H7 (cell line): ENCODE measurements at regions not wholly inside any gene's neighbourhood (a gene's known extent, or its start where the extent isn't known, plus 50 kb on each side); places are given as distances from the start of the nearest gene placed in this dataset.
A peak's percentile ranks its signal among the peaks of the same experiment; 100 is the strongest.
"Not testable (repeated sequence)": the region's sequence is repeated elsewhere in the genome, so short reads cannot be mapped to it uniquely, and the experiment has no call there.

Experiments used
- DNase-seq: peaks from one replicate; pipeline ENCODE4 v3.0.0; 2012
- H3K27me3 ChIP-seq: 2 replicates; pipeline ENCODE4 v1.6.0; 2011; ENCODE audit warnings: mild to moderate bottlenecking, low read length; ENCODE audit not compliant: control insufficient read depth, insufficient read depth
- H3K36me3 ChIP-seq: replicated peaks from 2 replicates; pipeline ENCODE4 v1.5.1; 2011; ENCODE audit warnings: low read length; ENCODE audit not compliant: control insufficient read depth, insufficient read depth
- H3K4me3 ChIP-seq: 2 replicates; pipeline ENCODE4 v1.5.1; 2011; ENCODE audit warnings: low read depth, mild to moderate bottlenecking, control low read depth, low read length, moderate library complexity; ENCODE audit not compliant: insufficient read depth

GRCh38 chr4:12645732-12646131 lies 838.4 kb downstream of the RAB28 start:
- no peak overlapping the region for H3K4me3 ChIP-seq

GRCh38 chr4:12644261-12644660 lies 839.9 kb downstream of the RAB28 start:
- Histone ChIP-seq H3K4me3 (no peak overlapping the region), H3K36me3 (no peaks in the 10 kb centered on the region), H3K27me3 (no peaks in the 10 kb centered on the region)
- DNase-seq, result no peak

More at GRCh38 chr4:12645732-12646131, 838.4 kb downstream of the RAB28 start:
- DNase-seq, result no peak
- Histone ChIP-seq H3K36me3 (no peaks in the 10 kb centered on the region), H3K27me3 (no peaks in the 10 kb centered on the region)

- no peak for DNase-seq
- Histone ChIP-seq H3K4me3 (no peak overlapping the region), H3K36me3 (no peaks in the 10 kb centered on the region), H3K27me3 (no peaks in the 10 kb centered on the region)
Observed at GRCh38 chr4:12636191-12636590, 847.9 kb downstream of the RAB28 start.

DNA sequence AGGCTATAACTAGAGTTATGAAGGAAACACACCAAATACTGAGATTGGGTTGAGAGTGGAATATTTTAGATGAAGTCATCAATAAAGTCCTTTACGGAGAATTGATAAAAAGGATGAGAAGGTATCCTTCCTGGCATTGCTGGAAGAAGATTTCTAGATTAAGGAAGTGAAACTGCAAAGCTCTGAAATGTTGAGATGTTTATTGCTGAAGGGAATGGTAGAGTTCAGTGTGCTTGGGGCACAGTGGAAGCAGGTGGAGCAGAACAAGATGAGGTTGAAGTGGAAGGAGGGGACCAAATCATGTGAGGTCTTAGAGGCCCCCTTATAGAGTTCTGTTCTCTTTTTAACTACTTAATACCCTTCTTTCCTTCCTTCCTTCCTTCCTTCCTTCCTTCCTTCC lies 848.5 kb downstream of the RAB28 start:
- DNase-seq, result no peak
- H3K27me3 ChIP-seq, result no peaks in the 10 kb centered on the region

GRCh38 chr4:12633053-12633651 lies 851.0 kb downstream of the RAB28 start:
- peak; percentile 15 for DNase-seq
- no peak overlapping the region for H3K4me3 ChIP-seq
- no peaks in the 10 kb centered on the region for H3K36me3 ChIP-seq
- H3K27me3 ChIP-seq, result no peaks in the 10 kb centered on the region

More for the DNA sequence above, 848.5 kb downstream of the RAB28 start:
- H3K36me3 ChIP-seq, result no peaks in the 10 kb centered on the region
- H3K4me3 ChIP-seq, result no peak overlapping the region

GRCh38 chr4:12615822-12616221 lies 868.3 kb downstream of the RAB28 start:
- no peak for DNase-seq
- H3K36me3 ChIP-seq, result no peaks in the 10 kb centered on the region
- no peak overlapping the region for H3K4me3 ChIP-seq
- no peaks in the 10 kb centered on the region for H3K27me3 ChIP-seq

DNA sequence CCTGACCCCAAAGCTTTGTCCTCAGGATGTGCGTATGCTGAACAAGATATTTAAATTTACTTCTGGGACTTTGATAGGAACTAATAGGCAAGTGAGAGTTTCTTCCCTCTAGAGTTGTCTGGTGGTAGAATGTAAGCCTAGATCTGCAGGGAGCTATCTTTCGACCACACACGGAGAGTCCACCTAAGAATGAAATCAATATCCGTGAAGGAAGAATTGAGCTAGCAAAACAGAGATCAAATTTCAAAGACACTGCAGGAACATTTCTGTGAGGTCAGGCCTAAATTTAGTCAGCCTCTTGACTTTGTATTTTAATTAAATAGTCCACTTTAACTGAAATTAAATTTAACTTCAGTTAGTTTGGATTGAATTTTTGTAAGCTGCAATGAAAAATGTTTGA lies 871.3 kb downstream of the RAB28 start:
- no peak for DNase-seq
- no peaks in the 10 kb centered on the region for H3K27me3 ChIP-seq
- no peaks in the 10 kb centered on the region for H3K36me3 ChIP-seq
- no peak overlapping the region for H3K4me3 ChIP-seq

GRCh38 chr4:12609212-12609875 lies 874.8 kb downstream of the RAB28 start:
- H3K36me3 ChIP-seq, H3K27me3 ChIP-seq, DNase-seq: not testable (repeated sequence)

DNA sequence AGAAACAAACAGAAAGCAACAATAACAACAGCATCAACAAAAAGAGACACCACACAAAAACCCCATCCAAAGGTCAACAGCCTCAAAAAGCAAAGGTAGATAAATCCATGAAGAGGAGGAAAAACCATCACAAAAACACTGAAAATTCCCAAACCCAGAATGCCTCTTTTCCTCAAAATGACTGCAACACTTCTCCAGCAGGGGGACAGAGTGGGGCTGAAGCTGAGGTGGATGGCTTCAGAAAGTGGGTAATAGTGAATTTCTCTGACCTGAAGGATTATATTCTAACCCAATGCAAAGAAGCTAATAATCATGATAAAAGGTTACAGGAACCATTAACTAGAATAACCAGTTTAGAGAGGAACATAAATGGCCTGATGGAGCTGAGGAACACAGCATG lies 888.2 kb downstream of the RAB28 start:
- no peak overlapping the region for H3K4me3 ChIP-seq
- no peaks in the 10 kb centered on the region for H3K27me3 ChIP-seq
- no peaks in the 10 kb centered on the region for H3K36me3 ChIP-seq
- DNase-seq, result no peak

More at GRCh38 chr4:12609212-12609875, 874.8 kb downstream of the RAB28 start:
- peak overlapping the region; percentile 3; the same call in 1 of the 2 replicates for H3K4me3 ChIP-seq

- H3K4me3 ChIP-seq, result no peak overlapping the region
Observed at GRCh38 chr4:12595489-12595888, 888.7 kb downstream of the RAB28 start.

DNA sequence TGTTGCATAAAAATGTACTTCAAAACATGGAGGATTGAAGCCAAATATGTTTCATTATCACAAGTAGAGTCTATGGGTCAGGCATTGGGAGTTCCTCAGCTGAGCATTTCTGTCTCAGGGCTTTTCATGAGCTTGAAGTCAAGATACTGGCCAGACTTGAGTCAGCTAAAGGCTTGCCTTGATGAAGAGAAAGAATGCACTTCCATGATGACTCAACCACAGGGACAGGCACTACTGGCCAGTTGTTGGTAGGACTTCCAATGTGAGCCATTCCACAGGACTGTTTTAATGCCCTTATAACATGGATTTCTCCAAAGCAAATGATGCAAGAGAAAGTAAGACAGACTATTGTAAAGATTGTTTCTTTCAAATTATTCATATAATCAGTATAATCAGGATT lies 895.6 kb downstream of the RAB28 start:
- H3K27me3 ChIP-seq, result no peaks in the 10 kb centered on the region
- H3K4me3 ChIP-seq, result no peak overlapping the region
- H3K36me3 ChIP-seq, result no peaks in the 10 kb centered on the region
- no peak for DNase-seq

More at GRCh38 chr4:12595489-12595888, 888.7 kb downstream of the RAB28 start:
- H3K36me3 ChIP-seq, result no peaks in the 10 kb centered on the region
- DNase-seq, result no peak
- no peaks in the 10 kb centered on the region for H3K27me3 ChIP-seq

GRCh38 chr4:12586242-12587006 lies 897.7 kb downstream of the RAB28 start:
- H3K36me3 ChIP-seq, result no peaks in the 10 kb centered on the region
- H3K4me3 ChIP-seq, result no peak overlapping the region
- no peak for DNase-seq
- H3K27me3 ChIP-seq, result no peaks in the 10 kb centered on the region

GRCh38 chr4:12584116-12584875 lies 899.8 kb downstream of the RAB28 start:
- DNase-seq, result no peak
- H3K27me3 ChIP-seq, result no peaks in the 10 kb centered on the region
- H3K4me3 ChIP-seq, result no peak overlapping the region
- no peaks in the 10 kb centered on the region for H3K36me3 ChIP-seq

- Histone ChIP-seq H3K4me3 (no peak overlapping the region), H3K36me3 (no peaks in the 10 kb centered on the region), H3K27me3 (no peaks in the 10 kb centered on the region)
- no peak for DNase-seq
Observed at GRCh38 chr4:12583275-12583674, 900.9 kb downstream of the RAB28 start.
